LHCN-M2 (cell line): ENCODE measurements at regions not wholly inside any gene's neighbourhood (a gene's known extent, or its start where the extent isn't known, plus 50 kb on each side); places are given as distances from the start of the nearest gene placed in this dataset.
A peak's percentile ranks its signal among the peaks of the same experiment; 100 is the strongest.

Source experiments
- DNase-seq: peaks from one replicate; pipeline ENCODE4 v3.0.0-alpha.2; 2012; ENCODE audit warnings: low read depth

DNA sequence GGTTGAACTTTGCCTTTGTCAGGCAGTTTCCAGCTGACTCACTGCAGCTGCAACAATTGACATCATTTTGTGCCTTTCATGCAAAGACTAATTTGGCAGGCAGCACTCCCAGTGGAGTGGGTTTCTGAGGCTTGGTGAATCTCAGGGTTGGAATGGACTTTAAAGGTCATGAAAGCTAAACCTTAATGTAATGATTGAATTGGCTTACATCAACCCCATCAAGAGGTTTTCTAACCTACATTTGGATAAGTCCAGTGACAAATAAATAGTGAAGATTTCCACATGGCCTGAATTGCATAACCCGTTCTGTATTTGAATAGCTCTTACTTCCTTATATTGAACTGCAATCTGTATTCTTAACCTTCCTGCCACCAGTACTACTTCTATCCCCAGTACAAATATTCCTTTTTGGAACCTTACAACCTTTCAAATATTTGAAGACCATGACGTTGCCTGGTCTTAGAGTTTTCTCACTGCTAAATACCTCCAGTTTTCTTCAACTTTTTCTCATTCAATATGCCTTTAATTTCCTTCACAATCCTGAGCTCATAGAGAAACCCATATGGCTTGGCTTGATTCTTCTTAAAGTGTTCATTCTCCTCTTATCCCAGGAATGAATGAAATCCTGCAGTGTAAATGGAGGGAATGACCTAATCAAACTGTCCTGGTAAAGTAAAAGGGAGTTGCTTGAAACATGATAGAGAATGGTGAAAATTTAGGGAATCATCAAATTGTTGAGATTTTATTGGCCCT is 168.1 kb upstream of the NOVA1 start:
- peak; percentile 86 for DNase-seq

DNA sequence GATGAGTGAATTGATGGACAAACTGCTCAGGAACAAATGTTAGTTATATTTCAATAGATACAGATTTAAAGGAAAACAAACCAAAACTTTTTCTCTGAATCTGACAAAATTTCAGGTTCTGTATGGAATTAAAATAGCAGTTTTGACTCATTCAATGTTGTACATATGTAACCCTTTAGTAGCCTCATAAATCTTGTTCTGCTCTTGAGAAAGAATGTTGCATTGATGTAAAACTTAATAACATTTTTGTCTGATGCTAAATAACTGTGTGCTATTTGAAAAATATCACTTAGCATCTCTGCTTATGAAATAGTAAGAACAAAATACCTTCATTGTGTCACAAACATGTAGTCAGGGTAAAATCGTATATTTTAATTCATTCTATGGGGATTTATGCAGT is 168.9 kb upstream of the NOVA1 start:
- DNase-seq = no peak

DNA sequence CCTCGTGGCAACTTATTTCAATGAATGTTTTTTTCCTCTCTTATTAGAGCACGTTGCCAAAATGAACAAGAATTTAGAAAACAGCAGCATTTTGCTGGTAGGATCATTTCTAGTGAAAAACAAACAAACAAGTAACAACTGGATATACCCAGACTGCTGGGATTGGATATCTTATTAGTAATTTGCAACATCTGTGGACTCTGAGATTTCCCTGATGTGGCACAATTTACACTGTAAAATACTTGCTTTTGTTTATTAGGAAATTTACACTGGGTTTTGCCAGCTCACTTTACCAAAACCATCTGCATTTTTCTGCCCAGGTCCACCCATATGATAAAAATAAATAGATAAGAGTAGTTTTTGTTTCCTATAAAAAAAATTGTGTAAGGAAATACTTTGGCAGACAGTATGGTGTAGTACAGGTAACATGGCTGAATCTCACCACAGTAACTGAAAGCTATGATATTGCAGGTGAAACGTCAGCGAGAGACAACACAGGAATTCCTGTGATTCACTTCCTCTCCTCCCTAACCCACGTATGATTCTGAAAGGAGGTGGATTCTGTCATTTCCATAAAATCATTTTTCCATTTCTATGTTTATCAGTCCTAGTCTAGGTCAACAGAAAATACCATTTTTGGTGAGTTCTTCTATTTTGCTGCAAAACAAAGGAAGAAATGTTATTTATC is 176.2 kb upstream of the NOVA1 start:
- no peak for DNase-seq

DNA sequence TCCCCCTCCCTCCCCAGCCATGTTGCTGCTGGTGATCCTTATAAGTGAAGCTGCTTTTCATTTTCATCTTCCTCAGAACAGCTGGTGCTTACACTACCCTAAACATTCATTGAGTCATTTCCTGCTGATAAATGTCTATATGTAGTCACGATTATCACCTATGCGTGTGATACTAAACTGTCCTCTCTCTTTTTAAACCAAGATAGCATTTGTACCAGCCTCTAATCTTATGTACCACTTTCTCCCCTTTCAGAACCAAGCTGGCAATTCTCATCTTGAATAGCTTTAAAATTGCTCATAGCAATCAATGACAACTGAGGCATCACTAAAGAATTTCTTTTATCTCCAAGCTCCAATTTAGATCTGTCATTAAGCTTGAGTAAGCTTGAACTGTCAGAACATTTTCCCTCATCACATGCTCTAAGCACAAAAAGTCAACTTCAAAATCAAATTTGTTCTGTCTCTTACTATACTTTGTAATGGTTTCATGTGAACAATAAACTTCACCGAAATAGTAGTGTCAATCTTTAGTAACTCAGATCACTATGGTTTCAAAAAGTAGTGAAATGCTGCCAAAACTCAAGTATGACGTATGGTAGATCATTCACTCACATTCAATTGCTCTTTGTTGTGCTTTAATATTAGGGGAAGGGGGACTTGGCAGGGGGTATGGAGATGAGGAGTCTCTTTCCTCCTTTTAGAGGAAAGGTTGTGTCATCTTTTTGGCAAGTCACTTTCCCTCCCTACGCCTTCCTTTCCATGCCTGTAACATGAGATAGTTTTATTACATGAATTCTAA is 178.1 kb upstream of the NOVA1 start:
- DNase-seq = peak; percentile 50

DNA sequence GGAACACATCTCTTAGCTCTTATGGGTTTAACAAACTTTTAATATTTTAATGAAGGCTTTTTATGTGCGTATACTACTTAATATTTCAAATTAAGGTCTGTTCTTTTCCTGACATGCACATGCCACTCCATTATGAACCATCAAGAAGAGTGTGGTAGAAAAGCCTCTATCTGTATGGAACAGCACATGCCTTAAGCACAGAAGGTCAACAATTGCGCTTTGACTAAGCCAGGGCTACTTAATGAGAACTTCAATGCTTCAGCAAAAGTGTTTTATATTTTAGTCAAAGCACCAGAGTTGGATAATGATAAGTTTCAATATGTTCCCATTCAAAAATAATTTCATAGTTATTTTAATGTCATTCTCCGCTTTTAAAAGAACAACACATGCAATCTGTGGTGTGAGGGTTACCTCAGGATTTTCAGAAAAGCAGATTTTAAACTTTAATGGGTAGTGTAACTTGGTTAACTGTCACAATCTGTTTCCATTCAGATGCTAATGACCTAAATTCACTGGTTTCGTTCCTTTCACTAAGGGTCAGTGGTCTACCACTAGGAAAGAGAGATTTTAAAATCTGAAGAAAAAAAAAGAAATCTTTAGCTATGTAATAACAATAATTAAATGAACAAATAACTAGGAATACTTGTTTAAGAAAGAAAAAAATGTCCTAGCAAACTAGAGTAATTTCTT is 193.4 kb upstream of the NOVA1 start:
- DNase-seq = no peak

DNA sequence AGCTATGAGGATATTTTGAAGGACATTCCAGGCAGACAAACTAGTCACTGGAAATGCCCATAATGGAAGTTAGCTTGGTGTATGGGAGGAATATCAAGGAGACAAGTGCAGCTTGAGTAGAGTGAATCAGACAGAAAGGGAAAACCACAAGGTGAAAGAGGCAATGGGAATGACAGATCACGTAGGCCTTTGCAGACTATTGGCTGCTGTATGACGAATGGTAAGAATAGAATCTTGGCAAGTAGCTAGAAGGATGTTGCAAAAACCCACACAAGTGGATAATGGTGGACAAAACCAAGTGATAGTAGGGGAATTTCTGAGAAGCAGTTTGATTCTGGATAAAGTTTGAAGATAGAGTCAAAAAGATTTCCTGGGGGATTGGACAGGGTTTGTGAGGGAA is 196.9 kb upstream of the NOVA1 start:
- DNase-seq = peak; percentile 9

DNA sequence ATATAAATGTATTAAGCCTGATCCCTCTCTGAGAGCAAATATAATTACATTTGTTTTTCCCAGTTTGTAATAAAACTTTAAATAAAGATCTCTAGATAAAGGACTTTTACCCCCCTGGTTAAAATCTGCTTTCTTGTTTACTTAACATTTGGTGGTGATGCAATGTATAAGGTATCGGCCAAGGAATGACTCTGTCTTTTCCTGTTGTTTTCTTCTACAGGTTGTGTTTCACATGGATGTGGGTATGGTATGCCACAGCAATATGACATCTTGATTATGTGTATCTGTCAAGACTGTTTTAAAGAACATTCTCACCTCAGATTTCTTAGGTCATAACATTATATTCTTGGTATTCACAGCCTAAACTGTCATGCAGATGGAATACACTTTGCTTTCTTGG is 210.6 kb upstream of the NOVA1 start:
- DNase-seq = no peak

DNA sequence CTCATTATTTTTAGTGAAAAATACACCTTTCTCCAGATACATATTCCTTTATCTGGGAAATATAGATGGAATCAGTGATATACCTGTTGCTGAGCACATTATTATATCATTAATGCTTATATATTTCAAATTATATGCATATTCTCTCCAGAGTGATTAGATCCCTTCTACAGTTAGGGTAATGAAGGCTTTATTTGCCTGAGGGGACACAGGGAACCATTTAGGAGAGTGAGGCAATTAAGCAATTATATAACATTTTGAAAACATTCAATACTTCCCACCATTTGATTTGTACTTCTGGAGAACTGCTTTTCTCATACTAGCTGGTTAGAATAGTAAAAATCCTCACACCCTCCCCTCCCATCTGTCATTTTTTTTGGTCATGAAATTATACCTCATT is 212.8 kb upstream of the NOVA1 start:
- no peak for DNase-seq

DNA sequence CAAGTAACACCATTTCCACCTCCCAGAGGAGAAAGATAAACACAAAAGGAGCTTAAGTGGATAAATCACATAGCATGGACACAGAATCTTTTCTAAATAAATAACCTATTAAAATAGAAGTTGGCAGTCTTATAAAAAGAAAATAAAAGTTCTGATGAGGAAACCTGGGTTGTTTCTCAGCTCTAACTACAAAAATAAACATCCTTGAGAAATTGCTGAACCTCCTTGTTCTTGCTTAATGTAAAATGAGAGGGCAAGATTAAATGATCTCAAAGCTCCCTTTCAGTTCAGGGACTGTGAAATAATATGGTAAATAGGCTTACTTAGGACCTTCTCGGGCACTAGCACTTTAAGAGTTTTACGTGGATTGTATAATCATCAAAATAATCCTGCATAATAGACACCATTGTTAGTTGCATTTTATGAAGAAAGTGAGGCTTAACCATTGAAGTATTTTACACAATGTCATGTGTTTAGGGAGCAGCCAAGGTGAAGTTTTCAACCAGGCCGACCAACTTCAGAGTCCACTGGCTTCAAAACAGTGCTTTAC is 214.0 kb upstream of the NOVA1 start:
- DNase-seq = peak; percentile 4

DNA sequence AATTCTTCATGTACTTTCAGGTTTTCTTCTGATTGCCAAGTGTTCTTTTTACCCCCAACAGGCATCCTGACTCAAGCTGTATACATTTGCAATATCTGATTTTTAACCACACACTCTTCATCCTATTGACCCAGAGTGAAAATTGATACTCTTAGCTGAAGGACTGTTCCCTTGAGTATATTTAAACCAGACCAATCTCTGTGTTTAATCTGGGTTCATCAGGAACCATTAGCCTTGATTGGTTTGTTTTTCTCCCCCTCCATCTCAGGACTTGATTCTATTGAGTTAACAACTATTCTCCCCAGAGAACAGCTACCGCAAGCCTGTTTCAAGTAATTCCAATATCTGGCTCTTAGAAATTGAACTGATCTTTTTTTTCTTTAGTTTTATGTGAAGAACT is 222.3 kb upstream of the NOVA1 start:
- peak; percentile 51 for DNase-seq

DNA sequence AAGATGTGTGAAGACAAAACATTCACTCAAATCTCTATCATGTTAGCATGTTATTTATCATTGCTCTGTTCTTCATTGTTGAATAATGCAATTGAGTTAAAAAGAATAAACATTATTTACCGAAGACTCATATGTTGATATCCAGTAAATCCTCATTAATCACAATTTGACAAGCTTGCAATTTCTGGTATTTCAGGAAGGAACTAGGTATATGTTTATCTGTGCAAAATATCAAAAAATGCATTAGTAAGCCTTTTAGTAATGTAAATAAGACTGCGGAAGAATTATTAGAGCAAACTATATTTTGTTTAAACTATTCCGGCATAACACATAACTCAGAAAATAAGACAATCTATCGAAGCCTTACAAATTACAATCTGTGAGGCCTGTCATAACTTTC is 222.7 kb upstream of the NOVA1 start:
- no peak for DNase-seq

DNA sequence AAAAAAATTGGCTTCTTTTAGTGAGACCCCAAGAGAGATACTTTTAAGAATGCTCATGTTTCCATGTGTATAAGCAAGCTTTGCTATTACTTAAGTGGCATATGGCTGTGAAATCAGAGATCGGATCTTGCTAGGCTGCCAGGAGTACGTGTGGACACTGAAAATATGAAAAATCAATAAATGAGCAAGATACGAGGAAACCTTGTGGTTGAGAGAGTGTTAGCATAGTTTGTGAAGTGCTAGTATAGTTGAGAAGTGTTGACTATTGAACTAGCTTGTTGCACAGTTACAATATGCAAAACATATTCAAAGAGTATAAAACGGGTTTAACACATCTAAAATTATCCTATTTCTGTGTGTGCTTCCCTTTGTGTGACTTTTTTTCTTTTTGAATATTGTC is 230.9 kb upstream of the NOVA1 start:
- no peak for DNase-seq

DNA sequence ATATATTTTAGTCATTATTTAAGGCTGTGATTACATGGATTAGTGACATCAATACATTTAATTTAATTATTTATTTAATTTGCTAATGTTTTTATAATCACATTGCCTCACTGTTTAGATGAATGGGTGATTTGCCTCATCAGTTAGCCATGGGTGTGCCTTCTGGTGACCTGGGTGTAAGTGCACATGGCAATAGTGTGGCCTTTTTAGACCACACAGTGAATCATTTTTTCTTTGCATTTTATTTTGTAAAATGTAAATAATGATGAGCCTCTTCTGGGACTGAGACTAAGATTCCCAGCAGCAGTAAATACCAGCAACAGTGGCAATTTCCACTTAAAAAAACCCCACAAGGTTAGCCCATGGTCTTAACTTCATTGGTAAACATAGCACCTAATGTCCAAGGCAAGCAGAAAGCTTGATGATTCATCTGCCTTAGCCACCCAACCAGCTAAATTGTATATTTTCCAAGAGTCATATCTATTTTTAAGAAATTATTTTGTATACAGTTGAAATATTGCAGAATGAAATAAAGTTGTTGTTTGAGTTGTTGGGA is 235.9 kb upstream of the NOVA1 start:
- no peak for DNase-seq

DNA sequence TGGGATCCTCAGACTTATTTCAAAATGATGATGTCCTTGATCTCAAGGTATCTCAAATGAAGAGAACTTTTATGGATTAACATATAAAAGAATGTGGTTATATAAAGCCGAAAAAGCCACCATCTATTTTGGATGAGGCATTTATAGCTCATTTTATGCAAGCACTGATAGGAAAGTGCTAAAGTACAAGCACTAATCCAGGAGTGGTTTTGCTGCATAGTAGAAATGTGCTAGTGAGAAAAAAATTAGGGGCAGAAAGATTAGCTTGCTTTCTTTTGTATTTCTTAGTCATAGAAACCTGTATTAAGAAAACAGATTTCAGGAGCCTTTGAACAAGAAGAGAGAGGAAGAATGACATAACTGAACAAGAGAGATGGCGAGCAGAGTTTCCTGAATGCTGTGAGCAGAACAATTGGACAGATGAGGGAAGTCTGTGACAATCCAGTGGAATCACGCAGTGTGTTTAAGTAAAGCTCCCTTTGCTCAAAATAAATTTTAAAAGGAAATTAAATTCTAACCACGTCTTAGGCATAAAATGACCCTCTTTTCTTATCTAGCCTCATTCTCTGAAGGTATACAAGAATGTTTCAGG is 238.2 kb upstream of the NOVA1 start:
- no peak for DNase-seq

DNA sequence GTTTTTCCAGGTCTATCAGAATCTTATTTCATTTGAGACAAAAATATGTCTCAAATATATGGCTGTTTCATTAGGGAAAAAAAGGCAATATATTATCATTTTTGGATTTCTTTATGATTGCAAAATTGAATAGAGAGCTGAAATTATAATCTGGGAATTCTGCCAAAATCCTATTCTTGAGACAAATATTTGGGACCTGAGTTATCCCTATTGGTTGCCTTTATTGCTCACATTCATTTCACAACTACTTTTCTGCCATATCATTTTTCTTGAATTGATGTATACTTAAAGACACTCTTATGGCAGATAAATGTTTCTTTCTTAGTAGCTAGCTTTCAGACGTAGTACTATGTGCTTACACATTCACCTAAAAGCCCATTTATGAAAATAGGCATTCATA is 241.6 kb upstream of the NOVA1 start:
- DNase-seq = peak; percentile 8

DNA sequence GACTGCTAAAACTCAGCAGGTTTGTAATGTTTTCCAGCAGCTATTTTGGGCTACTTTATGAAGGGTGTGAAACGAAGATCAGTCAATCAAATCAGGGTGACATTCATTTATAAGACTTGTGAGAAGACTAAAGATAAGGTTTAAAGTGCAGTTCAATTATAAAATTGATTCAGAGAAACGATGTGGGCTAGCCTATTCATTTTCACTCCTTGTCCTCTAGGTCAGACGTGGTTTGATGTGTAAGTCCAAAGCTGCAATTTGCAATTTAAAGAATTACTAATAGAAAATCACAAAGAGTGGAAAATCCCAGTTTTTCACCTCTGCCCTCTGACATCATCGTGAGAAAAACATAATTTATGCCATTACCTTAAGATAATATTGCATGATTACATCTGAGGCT is 243.5 kb upstream of the NOVA1 start:
- peak; percentile 29 for DNase-seq

DNA sequence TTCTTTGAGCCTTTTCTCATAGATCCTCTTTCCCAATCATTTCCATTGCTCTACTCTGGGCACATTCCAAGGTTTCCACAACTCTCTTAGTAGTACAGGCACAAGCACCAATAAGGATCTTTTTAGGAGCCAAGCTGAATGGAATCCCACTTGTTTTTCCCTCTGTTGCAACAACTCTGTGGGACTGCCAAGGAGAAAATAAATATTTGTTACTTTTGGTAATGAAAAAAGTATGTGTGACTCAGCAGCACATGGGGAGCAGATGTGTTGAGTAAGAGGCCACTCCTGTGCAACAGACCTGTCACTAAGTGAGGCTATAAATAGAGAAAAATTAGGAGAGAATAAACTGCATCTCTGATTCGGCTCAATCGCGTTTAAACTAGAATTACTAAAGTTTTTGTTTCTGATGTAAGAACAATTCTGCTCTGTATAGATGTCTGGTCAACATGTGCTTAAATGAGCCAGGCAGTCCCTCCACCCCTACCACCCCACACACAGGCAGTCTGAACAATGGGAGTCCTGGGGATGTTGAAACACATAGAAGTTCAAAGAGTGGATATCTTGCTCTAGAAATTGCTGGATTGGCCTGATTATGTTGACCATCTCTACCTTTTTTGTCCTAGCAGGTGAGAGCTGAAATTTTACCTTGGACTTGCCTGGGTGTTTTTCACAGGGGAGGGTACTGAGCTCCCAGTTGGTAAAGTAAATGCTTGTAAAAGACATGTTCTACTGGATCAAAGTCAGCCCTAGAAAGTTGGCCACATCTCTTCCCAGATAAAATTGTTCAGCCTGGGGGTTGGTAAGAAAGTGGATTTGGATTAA is 244.3 kb upstream of the NOVA1 start:
- DNase-seq = peak; percentile 97

DNA sequence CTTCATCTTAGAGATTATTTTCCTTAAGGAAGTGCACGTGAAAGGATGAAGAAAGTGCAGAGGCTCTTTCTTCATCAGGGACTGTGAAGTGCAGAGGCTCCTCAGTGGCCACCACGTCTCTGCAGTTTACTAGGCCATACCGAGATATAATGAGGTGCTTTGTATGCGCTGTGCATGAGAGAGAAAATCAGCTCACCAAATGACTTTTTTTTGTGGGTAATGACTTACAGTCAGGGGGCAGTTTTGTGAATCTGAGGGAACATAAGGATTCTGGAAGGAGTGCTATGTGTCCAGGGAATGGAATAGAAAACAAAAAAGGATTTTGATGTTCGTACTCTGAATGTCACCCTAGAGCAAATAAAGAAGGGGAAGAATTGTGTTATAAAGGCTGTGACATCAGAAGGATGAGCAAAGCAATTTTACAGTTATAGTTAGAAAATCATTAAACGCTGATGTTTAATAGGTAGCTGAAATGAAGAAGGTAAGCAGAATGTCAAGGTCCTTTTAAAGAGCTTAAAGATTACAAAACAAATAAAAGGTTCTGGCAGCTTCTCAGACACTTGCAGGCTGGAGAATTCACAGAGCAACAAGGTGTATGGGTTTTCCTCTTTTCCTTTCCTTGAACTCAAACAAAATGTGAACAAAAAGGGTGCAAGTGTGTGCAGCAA is 247.5 kb upstream of the NOVA1 start:
- no peak for DNase-seq

DNA sequence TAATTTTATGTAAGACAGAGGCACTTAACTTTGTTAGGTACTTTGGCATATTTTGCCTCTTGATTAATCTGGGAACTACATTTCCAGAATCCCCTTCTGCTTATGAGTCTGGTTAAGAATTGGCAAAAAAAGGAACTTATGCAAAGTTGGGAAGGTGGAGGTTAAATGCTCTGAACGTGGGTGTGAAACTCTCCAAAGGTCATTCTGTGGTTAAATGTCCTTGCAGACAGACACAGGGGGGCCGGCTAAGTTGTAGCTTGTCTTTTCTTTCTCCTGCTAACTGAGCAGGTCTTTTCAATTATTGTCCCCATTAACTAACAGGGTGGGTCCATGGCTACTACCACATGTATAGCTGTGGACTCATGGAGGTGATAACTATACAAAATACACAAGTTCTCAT is 248.6 kb upstream of the NOVA1 start:
- peak; percentile 14 for DNase-seq

DNA sequence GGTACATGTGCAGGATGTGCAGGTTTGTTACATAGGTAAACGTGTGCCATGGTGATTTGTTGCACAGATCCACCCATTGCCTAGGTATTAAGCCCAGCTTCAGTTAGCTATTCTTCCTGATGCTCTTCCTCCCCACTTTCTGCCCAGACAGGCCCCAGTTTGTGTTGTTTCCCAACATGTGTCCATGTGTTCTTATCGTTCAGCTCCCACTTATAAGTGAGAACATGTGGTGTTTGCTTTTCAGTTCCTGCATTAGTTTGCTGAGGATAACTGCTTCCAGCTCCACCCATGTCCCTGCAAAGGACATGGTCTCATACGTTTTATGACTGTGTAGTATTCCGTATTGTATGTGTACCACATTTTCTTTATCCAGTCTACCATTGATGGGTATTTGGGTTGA is 251.7 kb upstream of the NOVA1 start:
- no peak for DNase-seq
